GM13977 (cell line): ENCODE measurements at regions not wholly inside any gene's neighbourhood (a gene's known extent, or its start where the extent isn't known, plus 50 kb on each side); places are given as distances from the start of the nearest gene placed in this dataset.

Source experiments
- DNase-seq: peaks from one replicate; pipeline ENCODE4 v3.0.0; 2012; ENCODE audit warnings: low spot score
- in situ Hi-C: fragments of 300-500 bp; cut with MboI; formaldehyde crosslinking; loops from one replicate; pipeline ENCODE4 v1.12.0; 2022; ENCODE audit warnings: low sequenced_read_pairs, low pct_unique_long_range_greater_than_20kb, mixed read lengths, inconsistent platforms; ENCODE audit not compliant: unreplicated experiment
- TF ChIP-seq, protein P1 (sequence below): IDR thresholded peaks from 2 replicates; pipeline ENCODE4 v1.5.1; 2012; ENCODE audit warnings: mild to moderate bottlenecking, control low read depth; ENCODE audit not compliant: insufficient read depth; ENCODE audit errors: extremely low read depth, missing control alignments

DNA sequence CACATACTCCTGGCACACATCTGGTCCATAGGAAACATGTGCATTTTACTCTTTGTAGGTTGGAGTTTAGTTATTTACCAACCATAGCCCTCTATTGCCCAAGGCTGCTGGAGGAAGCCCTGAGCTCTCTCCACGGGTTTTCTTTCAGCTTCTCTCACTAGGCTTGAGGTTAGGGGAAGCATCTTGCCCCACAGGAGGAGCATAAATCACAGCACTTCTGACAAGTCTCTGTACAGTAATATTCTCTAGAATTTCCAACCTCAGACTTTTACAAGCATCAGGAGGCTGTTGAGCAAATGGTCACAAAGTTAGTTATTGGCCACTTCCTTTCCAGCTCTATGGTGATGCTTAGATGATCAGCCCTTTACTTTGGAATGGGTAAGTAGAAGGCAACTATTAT is 122.9 kb upstream of the GLI3 start:
- in situ Hi-C loops, result no loop called here
- no peak for DNase-seq
- TF ChIP-seq, protein P1, sequence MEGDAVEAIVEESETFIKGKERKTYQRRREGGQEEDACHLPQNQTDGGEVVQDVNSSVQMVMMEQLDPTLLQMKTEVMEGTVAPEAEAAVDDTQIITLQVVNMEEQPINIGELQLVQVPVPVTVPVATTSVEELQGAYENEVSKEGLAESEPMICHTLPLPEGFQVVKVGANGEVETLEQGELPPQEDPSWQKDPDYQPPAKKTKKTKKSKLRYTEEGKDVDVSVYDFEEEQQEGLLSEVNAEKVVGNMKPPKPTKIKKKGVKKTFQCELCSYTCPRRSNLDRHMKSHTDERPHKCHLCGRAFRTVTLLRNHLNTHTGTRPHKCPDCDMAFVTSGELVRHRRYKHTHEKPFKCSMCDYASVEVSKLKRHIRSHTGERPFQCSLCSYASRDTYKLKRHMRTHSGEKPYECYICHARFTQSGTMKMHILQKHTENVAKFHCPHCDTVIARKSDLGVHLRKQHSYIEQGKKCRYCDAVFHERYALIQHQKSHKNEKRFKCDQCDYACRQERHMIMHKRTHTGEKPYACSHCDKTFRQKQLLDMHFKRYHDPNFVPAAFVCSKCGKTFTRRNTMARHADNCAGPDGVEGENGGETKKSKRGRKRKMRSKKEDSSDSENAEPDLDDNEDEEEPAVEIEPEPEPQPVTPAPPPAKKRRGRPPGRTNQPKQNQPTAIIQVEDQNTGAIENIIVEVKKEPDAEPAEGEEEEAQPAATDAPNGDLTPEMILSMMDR, result no peak

DNA sequence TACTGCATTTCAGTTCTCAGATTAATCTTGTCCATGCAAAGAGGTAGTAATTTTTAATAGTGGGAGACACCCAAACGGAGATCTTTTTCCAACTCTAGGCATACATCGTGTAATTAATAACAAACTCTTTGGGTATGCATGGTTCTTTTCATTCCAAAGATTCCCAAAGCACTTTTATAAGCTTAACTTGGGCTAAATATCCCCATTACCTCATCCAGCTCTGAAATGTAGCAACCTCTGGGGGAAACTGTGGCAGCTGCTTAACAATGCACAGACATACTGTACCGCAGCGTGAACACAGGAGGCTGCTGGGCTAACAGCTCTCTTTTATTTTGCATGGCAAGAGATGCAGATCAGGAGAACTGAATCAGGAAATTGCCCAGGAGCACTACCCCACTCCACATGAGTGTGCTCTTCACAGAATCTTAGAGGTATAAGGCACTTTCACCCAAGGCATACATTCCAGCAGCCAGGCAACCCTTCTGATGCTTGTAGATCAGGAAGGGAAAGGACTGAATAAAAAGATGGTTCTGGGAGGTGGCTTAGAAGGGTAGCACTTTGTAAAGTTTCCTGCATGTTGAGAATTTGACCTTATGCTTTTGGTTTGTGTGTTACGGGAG is 114.4 kb upstream of the GLI3 start:
- DNase-seq, result no peak
- in situ Hi-C loops, result no loop called here
- TF ChIP-seq, protein P1, result no peak

DNA sequence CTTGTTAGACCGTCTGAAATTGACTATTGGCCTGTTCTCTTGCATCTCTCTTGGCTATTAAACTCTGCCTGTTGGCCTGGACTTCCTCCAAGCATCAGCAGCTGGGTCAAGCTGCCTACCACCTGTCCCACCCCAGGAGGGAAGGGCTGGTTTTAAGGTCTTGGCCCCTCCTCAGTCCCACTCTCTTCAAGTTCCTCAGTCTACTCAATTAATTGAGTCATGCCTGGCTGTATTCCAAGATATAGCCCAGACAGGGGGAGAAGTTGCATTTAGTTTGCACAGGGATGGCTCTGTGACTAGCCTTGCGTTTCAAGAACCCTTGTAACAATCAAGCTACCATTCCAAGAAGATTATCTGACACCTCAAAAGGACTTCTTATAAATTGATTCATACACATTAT is 113.8 kb upstream of the GLI3 start:
- DNase-seq, result no peak
- TF ChIP-seq, protein P1, result no peak
- in situ Hi-C loops, result no loop called here

DNA sequence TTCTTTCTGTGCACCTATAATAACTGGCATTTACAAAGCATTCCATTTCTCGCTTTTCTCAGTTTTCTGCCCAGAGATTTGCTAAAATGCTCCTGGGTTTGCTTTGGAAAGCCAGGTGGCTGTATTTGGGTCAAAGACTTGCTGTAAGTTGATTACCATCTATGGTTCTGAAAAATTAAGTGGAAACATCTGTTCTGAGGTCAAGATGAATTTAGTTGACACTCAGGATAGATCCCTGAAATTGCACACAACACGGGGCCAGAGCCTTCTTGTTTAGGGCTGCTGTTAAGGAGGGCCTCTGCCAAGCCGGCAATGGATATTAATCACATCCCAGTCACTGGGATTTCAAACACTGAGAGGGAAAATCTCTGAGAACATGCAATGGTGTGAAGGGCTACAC is 111.6 kb upstream of the GLI3 start:
- DNase-seq, result no peak
- TF ChIP-seq, protein P1, result no peak
- in situ Hi-C loops, result no loop called here

DNA sequence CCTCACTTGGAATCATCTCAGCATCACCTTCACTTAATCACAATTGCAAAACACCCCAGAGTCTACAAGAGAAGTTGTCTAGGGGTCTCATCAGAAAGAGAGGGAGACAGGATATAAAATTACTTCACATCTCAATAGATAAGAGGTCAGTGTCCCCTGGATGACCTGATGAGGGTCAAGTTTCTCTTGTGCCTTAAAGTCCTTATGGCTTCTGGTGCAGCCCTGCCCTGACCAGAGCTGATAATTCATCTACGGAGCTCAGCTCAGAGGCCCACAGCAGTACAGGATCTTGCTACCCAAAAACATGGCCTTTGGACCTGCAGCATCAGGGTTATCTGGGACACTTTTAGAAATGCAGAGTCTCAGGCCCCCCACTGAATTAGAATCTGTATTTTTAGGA is 111.1 kb upstream of the GLI3 start:
- in situ Hi-C loops, result no loop called here
- TF ChIP-seq, protein P1, result no peak
- no peak for DNase-seq

DNA sequence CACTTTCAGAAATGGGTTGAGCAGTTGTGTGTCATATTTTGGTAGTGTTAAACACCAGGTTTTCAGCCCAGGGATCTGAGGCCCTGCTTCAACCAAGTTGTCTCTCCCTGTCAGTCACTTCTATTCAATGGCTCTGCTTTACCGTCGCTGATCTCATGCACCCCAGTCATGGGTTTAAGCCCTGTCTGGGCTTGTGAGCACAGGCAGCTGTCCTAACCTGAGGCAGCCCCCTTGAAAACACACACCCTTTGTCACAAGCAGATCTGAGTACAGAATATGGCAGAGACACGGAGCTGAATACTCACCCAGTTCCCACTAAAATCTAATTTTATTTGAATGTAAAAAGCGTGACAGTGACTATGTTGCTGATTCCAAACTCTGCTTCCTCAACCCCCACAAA is 110.6 kb upstream of the GLI3 start:
- in situ Hi-C loops, result no loop called here
- no peak for DNase-seq
- TF ChIP-seq, protein P1, result no peak
